ENCODE measurements at regions not wholly inside any gene's neighbourhood (a gene's known extent, or its start where the extent isn't known, plus 50 kb on each side); places are given as distances from the start of the nearest gene placed in this dataset.

GRCh38 chr3:38984731-38985130 lies 67.0 kb downstream of the SCN11A start:
- Histone ChIP-seq H3K4me1 (no peaks in the 10 kb centered on the region), H3K27me3 (no peaks in the 10 kb centered on the region), H3K9me3 (no peaks in the 10 kb centered on the region), H3K27ac (no peak overlapping the region), H3K36me3 (no peaks in the 10 kb centered on the region), H3K4me3 (no peak overlapping the region)
- DNase-seq: no peak
- intact Hi-C loops (cut with DNase I; ENCODE audit: low total_unique reads): no loop called here
- no peak for TF ChIP-seq CTCF (IDR thresholded peaks at IDR 0.05)

DNA sequence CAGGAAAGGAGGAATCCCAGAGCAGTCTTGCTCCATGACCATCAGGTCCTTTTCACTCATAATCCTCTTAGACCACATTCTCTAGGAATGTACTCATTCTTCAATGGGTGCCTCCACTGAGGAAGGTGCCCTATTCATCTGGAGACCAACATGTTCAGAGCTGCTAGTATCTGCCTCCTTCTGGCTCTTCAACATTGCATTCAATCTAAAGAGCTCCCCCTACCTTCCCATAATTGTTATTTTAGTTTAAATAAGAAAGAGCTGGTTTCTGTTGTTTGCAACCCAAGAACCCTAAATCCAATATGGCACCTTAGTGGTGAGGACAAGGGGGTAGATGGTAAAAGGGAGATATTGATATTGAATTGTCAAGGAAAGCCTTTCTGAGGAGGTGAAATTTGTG lies 67.6 kb downstream of the SCN11A start:
- no peaks in the 10 kb centered on the region for H3K9me3 ChIP-seq
- intact Hi-C loops (cut with DNase I; ENCODE audit: low total_unique reads): no loop called here
- no peak overlapping the region for H3K4me3 ChIP-seq
- no peak overlapping the region for H3K27ac ChIP-seq
- no peaks in the 10 kb centered on the region for H3K4me1 ChIP-seq
- H3K27me3 ChIP-seq: no peaks in the 10 kb centered on the region
- no peaks in the 10 kb centered on the region for H3K36me3 ChIP-seq
- no peak for DNase-seq
- no peak for TF ChIP-seq CTCF (IDR thresholded peaks at IDR 0.05)

- no peak for DNase-seq
- intact Hi-C loops (cut with DNase I; ENCODE audit: low total_unique reads): no loop called here
- H3K27ac ChIP-seq: no peak overlapping the region
Observed at GRCh38 chr3:38980938-38981337, 70.8 kb downstream of the SCN11A start.

GRCh38 chr3:38978729-38979128 lies 73.0 kb downstream of the SCN11A start:
- no peaks in the 10 kb centered on the region for H3K4me1 ChIP-seq
- TF ChIP-seq CTCF (IDR thresholded peaks at IDR 0.05): no peak
- intact Hi-C loops (cut with DNase I; ENCODE audit: low total_unique reads): no loop called here

More at GRCh38 chr3:38980938-38981337, 70.8 kb downstream of the SCN11A start:
- TF ChIP-seq CTCF (IDR thresholded peaks at IDR 0.05): no peak
- no peaks in the 10 kb centered on the region for H3K9me3 ChIP-seq
- H3K4me3 ChIP-seq: no peak overlapping the region
- no peaks in the 10 kb centered on the region for H3K36me3 ChIP-seq
- no peaks in the 10 kb centered on the region for H3K4me1 ChIP-seq
- H3K27me3 ChIP-seq: no peaks in the 10 kb centered on the region

DNA sequence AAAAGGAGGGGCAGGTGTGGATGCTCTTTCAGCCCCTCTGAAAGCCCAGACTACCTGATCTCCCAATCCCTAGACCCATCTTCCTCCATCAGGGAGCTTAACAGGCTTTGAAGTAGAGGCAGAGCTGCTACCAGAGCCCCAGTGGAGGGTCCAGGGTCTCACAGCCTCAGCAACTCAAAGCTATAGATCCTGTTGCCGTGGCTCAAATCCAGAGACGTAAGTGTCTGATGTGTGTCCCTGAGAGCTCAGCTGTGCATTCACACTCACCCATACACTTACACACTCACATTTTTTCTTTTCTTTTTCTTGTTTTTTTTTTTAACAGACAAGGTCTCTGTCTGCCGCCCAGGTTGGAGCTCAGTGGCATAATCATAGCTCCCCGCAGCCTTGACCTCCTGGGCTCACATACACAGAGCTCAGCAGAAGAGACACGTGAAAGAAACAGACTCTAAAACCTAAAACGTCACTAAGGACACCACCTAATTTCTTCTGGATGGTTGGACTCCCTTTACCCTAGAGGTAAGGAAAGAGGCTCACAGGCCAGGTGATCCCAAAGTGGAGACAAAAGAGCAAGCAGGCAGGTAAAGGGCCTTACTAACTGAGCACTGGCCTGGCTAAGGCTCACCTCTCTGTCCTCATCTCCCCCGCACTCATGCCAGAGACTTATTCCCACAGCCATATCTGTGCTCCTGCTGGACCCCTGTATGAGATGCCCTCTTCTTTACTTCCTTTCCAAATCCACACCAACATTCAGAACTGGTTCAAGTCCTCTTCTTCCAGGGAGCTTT lies 80.7 kb downstream of the SCN11A start:
- no peaks in the 10 kb centered on the region for H3K4me1 ChIP-seq
- intact Hi-C loops (cut with DNase I; ENCODE audit: low total_unique reads): no loop called here
- no peak for DNase-seq
- H3K27me3 ChIP-seq: no peaks in the 10 kb centered on the region
- H3K27ac ChIP-seq: no peak overlapping the region
- no peak overlapping the region for H3K4me3 ChIP-seq
- H3K9me3 ChIP-seq: no peaks in the 10 kb centered on the region
- no peak for TF ChIP-seq CTCF (IDR thresholded peaks at IDR 0.05)
- H3K36me3 ChIP-seq: no peaks in the 10 kb centered on the region

More at GRCh38 chr3:38978729-38979128, 73.0 kb downstream of the SCN11A start:
- Histone ChIP-seq H3K9me3 (no peaks in the 10 kb centered on the region), H3K27me3 (no peaks in the 10 kb centered on the region), H3K4me3 (no peak overlapping the region), H3K27ac (no peak overlapping the region), H3K36me3 (no peaks in the 10 kb centered on the region)
- DNase-seq: no peak

Measured in tibial artery (tissue), 4 donors.